Stimulated activated CD8-positive, alpha-beta memory T cell treated with anti-CD3 and anti-CD28 coated beads, Interleukin-7, amount 100 ng/mL, for 48 hours (primary cell): ENCODE measurements at regions not wholly inside any gene's neighbourhood (a gene's known extent, or its start where the extent isn't known, plus 50 kb on each side); places are given as distances from the start of the nearest gene placed in this dataset.

Source experiments
- DNase-seq, 2 donors: peaks; one replicate each; pipeline ENCODE4 v3.0.0-alpha.2; 2020; ENCODE audit warnings: low read depth in 1 of 2; ENCODE audit errors: extremely low read depth in 1 of 2

- no peak for DNase-seq
Measured at GRCh38 chr7:116340943-116341907, 130.9 kb downstream of the TES start.

GRCh38 chr7:116342125-116342524 lies 131.8 kb downstream of the TES start:
- DNase-seq: no peak

- no peak for DNase-seq
Measured at GRCh38 chr7:116347151-116347832, 137.0 kb downstream of the TES start.

GRCh38 chr7:116348346-116348745 lies 138.0 kb downstream of the TES start:
- DNase-seq: no peak

- no peak for DNase-seq
Measured at GRCh38 chr7:116351966-116352365, 141.6 kb downstream of the TES start.

GRCh38 chr7:116353647-116354046 lies 143.3 kb downstream of the TES start:
- no peak for DNase-seq

GRCh38 chr7:116354171-116354545 lies 143.8 kb downstream of the TES start:
- DNase-seq: no peak

- no peak for DNase-seq
Measured at GRCh38 chr7:116354546-116355423, 144.4 kb downstream of the TES start.

- no peak for DNase-seq
Measured at GRCh38 chr7:116355424-116355765, 144.1 kb upstream of the CAV2 start.

- DNase-seq: no peak
Measured at GRCh38 chr7:116356333-116356965, 143.1 kb upstream of the CAV2 start.

GRCh38 chr7:116356979-116357378 lies 142.6 kb upstream of the CAV2 start:
- DNase-seq: no peak

GRCh38 chr7:116357781-116358670 lies 141.5 kb upstream of the CAV2 start:
- no peak for DNase-seq

- DNase-seq: no peak
Measured at GRCh38 chr7:116361767-116362166, 137.8 kb upstream of the CAV2 start.

- DNase-seq: no peak
Measured at GRCh38 chr7:116363637-116364432, 135.7 kb upstream of the CAV2 start.

GRCh38 chr7:116364469-116364868 lies 135.1 kb upstream of the CAV2 start:
- no peak for DNase-seq

GRCh38 chr7:116365797-116366196 lies 133.7 kb upstream of the CAV2 start:
- DNase-seq: no peak

GRCh38 chr7:116367171-116367813 lies 132.2 kb upstream of the CAV2 start:
- no peak for DNase-seq

GRCh38 chr7:116368965-116369364 lies 130.6 kb upstream of the CAV2 start:
- no peak for DNase-seq
